BE2C (cell line): ENCODE measurements at regions not wholly inside any gene's neighbourhood (a gene's known extent, or its start where the extent isn't known, plus 50 kb on each side); places are given as distances from the start of the nearest gene placed in this dataset.

Source experiments
- DNase-seq: peaks from one replicate; pipeline ENCODE4 v3.0.0-alpha.2; 2020
- H3K27me3 ChIP-seq: fragments of 250-450 bp; sonication (Bioruptor Pico); 2 replicates; pipeline ENCODE4 v1.5.1; 2020; ENCODE audit warnings: mild to moderate bottlenecking
- H3K36me3 ChIP-seq: fragments of 250-450 bp; sonication (Bioruptor Pico); 2 replicates; pipeline ENCODE4 v1.5.1; 2020; ENCODE audit warnings: mild to moderate bottlenecking
- H3K4me1 ChIP-seq: fragments of 250-450 bp; sonication (Bioruptor Pico); 2 replicates; pipeline ENCODE4 v1.5.1; 2020
- H3K4me3 ChIP-seq: 2 replicates; pipeline ENCODE4 v1.5.1; 2011; ENCODE audit warnings: low read depth, low read length
- H3K9me3 ChIP-seq: fragments of 250-450 bp; sonication (Bioruptor Pico); 2 replicates; pipeline ENCODE4 v1.5.1; 2020
- CTCF ChIP-seq: IDR thresholded peaks from 2 replicates; pipeline ENCODE4 v1.5.1; 2012; ENCODE audit warnings: mild to moderate bottlenecking, low read depth, low read length

GRCh38 chr5:68547056-68547455 is 331.5 kb downstream of the PIK3R1 start:
- peaks cover 45% of the 10 kb centered on the region for H3K4me1 ChIP-seq
- no peak for TF ChIP-seq CTCF

GRCh38 chr5:68547622-68548021 is 332.1 kb downstream of the PIK3R1 start:
- DNase-seq, result no peak
- Histone ChIP-seq H3K4me1 (peaks cover 42% of the 10 kb centered on the region), H3K9me3 (no peaks in the 10 kb centered on the region), H3K27me3 (no peaks in the 10 kb centered on the region), H3K36me3 (no peaks in the 10 kb centered on the region), H3K4me3 (no peak overlapping the region)
- no peak for TF ChIP-seq CTCF

More at GRCh38 chr5:68547056-68547455, 331.5 kb downstream of the PIK3R1 start:
- Histone ChIP-seq H3K4me3 (no peak overlapping the region), H3K27me3 (no peaks in the 10 kb centered on the region), H3K36me3 (no peaks in the 10 kb centered on the region), H3K9me3 (no peaks in the 10 kb centered on the region)
- DNase-seq, result peak; percentile 26

- no peaks in the 10 kb centered on the region for H3K36me3 ChIP-seq
- H3K9me3 ChIP-seq, result no peaks in the 10 kb centered on the region; the same call in 1 of the 2 replicates
- H3K27me3 ChIP-seq, result no peaks in the 10 kb centered on the region
- no peak for TF ChIP-seq CTCF
- H3K4me1 ChIP-seq, result peaks cover 52% of the 10 kb centered on the region
- H3K4me3 ChIP-seq, result no peak overlapping the region
- DNase-seq, result peak; percentile 81
These were observed 333.6 kb downstream of the PIK3R1 start for GRCh38 chr5:68548959-68549676.

- Histone ChIP-seq H3K36me3 (no peaks in the 10 kb centered on the region), H3K27me3 (no peaks in the 10 kb centered on the region), H3K4me1 (peaks cover 49% of the 10 kb centered on the region), H3K4me3 (no peak overlapping the region), H3K9me3 (no peaks in the 10 kb centered on the region; the same call in 1 of the 2 replicates)
- TF ChIP-seq CTCF, result no peak
- no peak for DNase-seq
These were observed 334.5 kb downstream of the PIK3R1 start for GRCh38 chr5:68550015-68550414.

- no peaks in the 10 kb centered on the region; the same call in 1 of the 2 replicates for H3K9me3 ChIP-seq
- no peaks in the 10 kb centered on the region for H3K36me3 ChIP-seq
- peaks cover 55% of the 10 kb centered on the region for H3K4me1 ChIP-seq
- no peak for DNase-seq
- H3K27me3 ChIP-seq, result no peaks in the 10 kb centered on the region
- no peak for TF ChIP-seq CTCF
- H3K4me3 ChIP-seq, result no peak overlapping the region
These were observed 335.9 kb downstream of the PIK3R1 start for GRCh38 chr5:68551436-68551835.

- TF ChIP-seq CTCF, result no peak
- Histone ChIP-seq H3K27me3 (no peaks in the 10 kb centered on the region), H3K36me3 (no peaks in the 10 kb centered on the region), H3K4me1 (peaks cover 33% of the 10 kb centered on the region), H3K4me3 (no peak overlapping the region), H3K9me3 (no peaks in the 10 kb centered on the region; the same call in 1 of the 2 replicates)
- peak; percentile 95 for DNase-seq
These were observed 339.2 kb downstream of the PIK3R1 start for GRCh38 chr5:68554571-68555279.
